WTC11 (cell line): ENCODE measurements at regions not wholly inside any gene's neighbourhood (a gene's known extent, or its start where the extent isn't known, plus 50 kb on each side); places are given as distances from the start of the nearest gene placed in this dataset.

Source experiments
- ATAC-seq: fragments of 200-7000 bp; cut with Tn5 transposase; 2 replicates; pipeline ENCODE4 v1.10.0; 2021; ENCODE audit warnings: mild to moderate bottlenecking, moderate library complexity
- CTCF ChIA-PET: fragments of 300-600 bp; sonication (Branson Sonifier 250); formaldehyde crosslinking; loops from one replicate; lab custom pipeline; 2021; ENCODE audit warnings: antibody characterized with exemption; lab: Charles Lee
- POLR2A ChIA-PET: fragments of 350-600 bp; sonication (Branson Sonifier 250); formaldehyde crosslinking; loops from one replicate; lab custom pipeline; 2021; ENCODE audit warnings: antibody characterized with exemption; lab: Charles Lee
- DNase-seq: peaks from one replicate; pipeline ENCODE4 v3.0.0; 2021; ENCODE audit warnings: low spot score
- H3K27ac Mint-ChIP-seq: 2 replicates; pipeline ENCODE4 v1.8.0; 2021; ENCODE audit warnings: mixed read lengths
- H3K27me3 Mint-ChIP-seq: 2 replicates; pipeline ENCODE4 v1.8.0; 2021; ENCODE audit warnings: low read depth, mild to moderate bottlenecking, moderate library complexity, mixed read lengths
- H3K36me3 Mint-ChIP-seq: 2 replicates; pipeline ENCODE4 v1.8.0; 2021; ENCODE audit warnings: mixed read lengths
- H3K4me1 Mint-ChIP-seq: 2 replicates; pipeline ENCODE4 v1.8.0; 2022; ENCODE audit warnings: mixed read lengths
- H3K4me3 Mint-ChIP-seq: 2 replicates; pipeline ENCODE4 v1.8.0; 2021; ENCODE audit warnings: mild to moderate bottlenecking, moderate library complexity, mixed read lengths
- H3K9me3 Mint-ChIP-seq: 2 replicates; pipeline ENCODE4 v1.8.0; 2021; ENCODE audit warnings: mixed read lengths
- AR ChIP-seq: fragments of 250-450 bp; sonication (Bioruptor Pico); IDR thresholded peaks from 2 replicates; pipeline ENCODE4 v1.9.0; 2021; ENCODE audit warnings: mild to moderate bottlenecking
- ELF4 ChIP-seq: sonication (generic); formaldehyde crosslinking; IDR thresholded peaks from 2 replicates; pipeline ENCODE4 v1.8.1; 2022; ENCODE audit warnings: low read depth, mild to moderate bottlenecking, moderate library complexity, missing genetic modification reagents
- MYBL2 ChIP-seq: sonication (generic); formaldehyde crosslinking; IDR thresholded peaks from 2 replicates; pipeline ENCODE4 v1.8.1; 2023; ENCODE audit warnings: mild to moderate bottlenecking, moderate library complexity, missing genetic modification reagents
- RORB ChIP-seq: fragments of 250-450 bp; sonication (Bioruptor Pico); IDR thresholded peaks from 2 replicates; pipeline ENCODE4 v1.9.0; 2021; ENCODE audit warnings: mild to moderate bottlenecking
- SOX15 ChIP-seq: fragments of 250-450 bp; sonication (Bioruptor Pico); IDR thresholded peaks from 2 replicates; pipeline ENCODE4 v1.9.0; 2021; ENCODE audit warnings: mild to moderate bottlenecking
- TCF7 ChIP-seq: sonication (generic); formaldehyde crosslinking; IDR thresholded peaks from 2 replicates; pipeline ENCODE4 v1.8.0; 2022; ENCODE audit warnings: mild to moderate bottlenecking, low read depth, missing genetic modification reagents, moderate library complexity
- TEAD1 ChIP-seq: sonication (generic); formaldehyde crosslinking; IDR thresholded peaks from 2 replicates; pipeline ENCODE4 v1.8.0; 2022; ENCODE audit warnings: mild to moderate bottlenecking, missing genetic modification reagents
- ZNF219 ChIP-seq: sonication (generic); formaldehyde crosslinking; IDR thresholded peaks from 2 replicates; pipeline ENCODE4 v1.8.0; 2023; ENCODE audit warnings: missing genetic modification reagents, mild to moderate bottlenecking, borderline replicate concordance
- ZNF232 ChIP-seq: sonication (generic); formaldehyde crosslinking; IDR thresholded peaks from 2 replicates; pipeline ENCODE4 v1.8.0; 2022; ENCODE audit warnings: mild to moderate bottlenecking, missing genetic modification reagents
- ZNF281 ChIP-seq: sonication (generic); formaldehyde crosslinking; IDR thresholded peaks from 2 replicates; pipeline ENCODE4 v1.8.0; 2023; ENCODE audit warnings: mild to moderate bottlenecking, missing genetic modification reagents
- ZNF423 ChIP-seq: fragments of 250-450 bp; sonication (Bioruptor Pico); IDR thresholded peaks from 2 replicates; pipeline ENCODE4 v2.1.2; 2022; ENCODE audit warnings: mild to moderate bottlenecking, moderate library complexity
- TF ChIP-seq, protein P1 (sequence below): fragments of 250-450 bp; sonication (Bioruptor Pico); IDR thresholded peaks from 2 replicates; pipeline ENCODE4 v2.1.2; 2022; ENCODE audit warnings: mild to moderate bottlenecking, moderate library complexity
- TF ChIP-seq, protein P2 (sequence below): sonication (generic); formaldehyde crosslinking; conservative IDR thresholded peaks from 2 replicates; pipeline ENCODE4 v1.8.1; 2023; ENCODE audit warnings: mild to moderate bottlenecking, low read depth, missing genetic modification reagents, moderate library complexity
- TF ChIP-seq, protein P3 (sequence below): fragments of 250-450 bp; sonication (Bioruptor Pico); IDR thresholded peaks from 2 replicates; pipeline ENCODE4 v1.9.0; 2021; ENCODE audit warnings: mild to moderate bottlenecking, borderline replicate concordance
- TF ChIP-seq, protein P4 (sequence below): sonication (generic); formaldehyde crosslinking; IDR thresholded peaks from 2 replicates; pipeline ENCODE4 v1.8.1; 2023; ENCODE audit warnings: mild to moderate bottlenecking, moderate library complexity, missing genetic modification reagents

- ATAC-seq (no peak), DNase-seq (no peak)
- POLR2A ChIA-PET: no interaction called here
These were observed 1768.5 kb downstream of the PCDH7 start for GRCh38 chr4:32488690-32489089.

GRCh38 chr4:32499171-32499570 is 1779.0 kb downstream of the PCDH7 start:
- Mint-ChIP-seq H3K27me3 (no peaks in the 10 kb centered on the region), H3K4me3 (no peak overlapping the region), H3K27ac (no peak overlapping the region), H3K9me3 (peaks cover 9% of the 10 kb centered on the region; the same call in 1 of the 2 replicates), H3K4me1 (no peaks in the 10 kb centered on the region), H3K36me3 (no peaks in the 10 kb centered on the region)
- ChIA-PET CTCF (interaction anchor here (0.6 kb wide), 1 partner anchor 61 kb away, joined by 3 read pairs; no protein-coding TSS in a partner anchor), POLR2A (no interaction called here)
- DNase-seq: no peak
- TF ChIP-seq ZNF423 (no peak), ZNF219 (CRISPR knock-in tag) (no peak), AR (CRISPR knock-in tag) (no peak), ZNF232 (no peak)
- TF ChIP-seq, protein P1, sequence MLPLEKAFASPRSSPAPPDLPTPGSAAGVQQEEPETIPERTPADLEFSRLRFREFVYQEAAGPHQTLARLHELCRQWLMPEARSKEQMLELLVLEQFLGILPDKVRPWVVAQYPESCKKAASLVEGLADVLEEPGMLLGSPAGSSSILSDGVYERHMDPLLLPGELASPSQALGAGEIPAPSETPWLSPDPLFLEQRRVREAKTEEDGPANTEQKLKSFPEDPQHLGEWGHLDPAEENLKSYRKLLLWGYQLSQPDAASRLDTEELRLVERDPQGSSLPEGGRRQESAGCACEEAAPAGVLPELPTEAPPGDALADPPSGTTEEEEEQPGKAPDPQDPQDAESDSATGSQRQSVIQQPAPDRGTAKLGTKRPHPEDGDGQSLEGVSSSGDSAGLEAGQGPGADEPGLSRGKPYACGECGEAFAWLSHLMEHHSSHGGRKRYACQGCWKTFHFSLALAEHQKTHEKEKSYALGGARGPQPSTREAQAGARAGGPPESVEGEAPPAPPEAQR: no peak
- no peak for ATAC-seq

More at GRCh38 chr4:32488690-32489089, 1768.5 kb downstream of the PCDH7 start:
- no peak overlapping the region for H3K4me3 Mint-ChIP-seq
- H3K36me3 Mint-ChIP-seq: no peaks in the 10 kb centered on the region
- H3K27ac Mint-ChIP-seq: no peak overlapping the region
- H3K27me3 Mint-ChIP-seq: no peaks in the 10 kb centered on the region
- TF ChIP-seq, protein P2, sequence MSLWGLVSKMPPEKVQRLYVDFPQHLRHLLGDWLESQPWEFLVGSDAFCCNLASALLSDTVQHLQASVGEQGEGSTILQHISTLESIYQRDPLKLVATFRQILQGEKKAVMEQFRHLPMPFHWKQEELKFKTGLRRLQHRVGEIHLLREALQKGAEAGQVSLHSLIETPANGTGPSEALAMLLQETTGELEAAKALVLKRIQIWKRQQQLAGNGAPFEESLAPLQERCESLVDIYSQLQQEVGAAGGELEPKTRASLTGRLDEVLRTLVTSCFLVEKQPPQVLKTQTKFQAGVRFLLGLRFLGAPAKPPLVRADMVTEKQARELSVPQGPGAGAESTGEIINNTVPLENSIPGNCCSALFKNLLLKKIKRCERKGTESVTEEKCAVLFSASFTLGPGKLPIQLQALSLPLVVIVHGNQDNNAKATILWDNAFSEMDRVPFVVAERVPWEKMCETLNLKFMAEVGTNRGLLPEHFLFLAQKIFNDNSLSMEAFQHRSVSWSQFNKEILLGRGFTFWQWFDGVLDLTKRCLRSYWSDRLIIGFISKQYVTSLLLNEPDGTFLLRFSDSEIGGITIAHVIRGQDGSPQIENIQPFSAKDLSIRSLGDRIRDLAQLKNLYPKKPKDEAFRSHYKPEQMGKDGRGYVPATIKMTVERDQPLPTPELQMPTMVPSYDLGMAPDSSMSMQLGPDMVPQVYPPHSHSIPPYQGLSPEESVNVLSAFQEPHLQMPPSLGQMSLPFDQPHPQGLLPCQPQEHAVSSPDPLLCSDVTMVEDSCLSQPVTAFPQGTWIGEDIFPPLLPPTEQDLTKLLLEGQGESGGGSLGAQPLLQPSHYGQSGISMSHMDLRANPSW (CRISPR knock-in tag): no peak
- TF ChIP-seq, protein P3, sequence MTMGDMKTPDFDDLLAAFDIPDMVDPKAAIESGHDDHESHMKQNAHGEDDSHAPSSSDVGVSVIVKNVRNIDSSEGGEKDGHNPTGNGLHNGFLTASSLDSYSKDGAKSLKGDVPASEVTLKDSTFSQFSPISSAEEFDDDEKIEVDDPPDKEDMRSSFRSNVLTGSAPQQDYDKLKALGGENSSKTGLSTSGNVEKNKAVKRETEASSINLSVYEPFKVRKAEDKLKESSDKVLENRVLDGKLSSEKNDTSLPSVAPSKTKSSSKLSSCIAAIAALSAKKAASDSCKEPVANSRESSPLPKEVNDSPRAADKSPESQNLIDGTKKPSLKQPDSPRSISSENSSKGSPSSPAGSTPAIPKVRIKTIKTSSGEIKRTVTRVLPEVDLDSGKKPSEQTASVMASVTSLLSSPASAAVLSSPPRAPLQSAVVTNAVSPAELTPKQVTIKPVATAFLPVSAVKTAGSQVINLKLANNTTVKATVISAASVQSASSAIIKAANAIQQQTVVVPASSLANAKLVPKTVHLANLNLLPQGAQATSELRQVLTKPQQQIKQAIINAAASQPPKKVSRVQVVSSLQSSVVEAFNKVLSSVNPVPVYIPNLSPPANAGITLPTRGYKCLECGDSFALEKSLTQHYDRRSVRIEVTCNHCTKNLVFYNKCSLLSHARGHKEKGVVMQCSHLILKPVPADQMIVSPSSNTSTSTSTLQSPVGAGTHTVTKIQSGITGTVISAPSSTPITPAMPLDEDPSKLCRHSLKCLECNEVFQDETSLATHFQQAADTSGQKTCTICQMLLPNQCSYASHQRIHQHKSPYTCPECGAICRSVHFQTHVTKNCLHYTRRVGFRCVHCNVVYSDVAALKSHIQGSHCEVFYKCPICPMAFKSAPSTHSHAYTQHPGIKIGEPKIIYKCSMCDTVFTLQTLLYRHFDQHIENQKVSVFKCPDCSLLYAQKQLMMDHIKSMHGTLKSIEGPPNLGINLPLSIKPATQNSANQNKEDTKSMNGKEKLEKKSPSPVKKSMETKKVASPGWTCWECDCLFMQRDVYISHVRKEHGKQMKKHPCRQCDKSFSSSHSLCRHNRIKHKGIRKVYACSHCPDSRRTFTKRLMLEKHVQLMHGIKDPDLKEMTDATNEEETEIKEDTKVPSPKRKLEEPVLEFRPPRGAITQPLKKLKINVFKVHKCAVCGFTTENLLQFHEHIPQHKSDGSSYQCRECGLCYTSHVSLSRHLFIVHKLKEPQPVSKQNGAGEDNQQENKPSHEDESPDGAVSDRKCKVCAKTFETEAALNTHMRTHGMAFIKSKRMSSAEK (CRISPR knock-in tag): no peak
- TF ChIP-seq TCF7 (CRISPR knock-in tag) (no peak), RORB (CRISPR knock-in tag) (no peak), TEAD1 (CRISPR knock-in tag) (no peak)
- no peaks in the 10 kb centered on the region for H3K9me3 Mint-ChIP-seq
- CTCF ChIA-PET: no interaction called here
- no peaks in the 10 kb centered on the region for H3K4me1 Mint-ChIP-seq

- H3K9me3 Mint-ChIP-seq: peaks cover 17% of the 10 kb centered on the region; the same call in 1 of the 2 replicates
- H3K4me3 Mint-ChIP-seq: no peak overlapping the region
- DNase-seq (no peak), ATAC-seq (no peak)
- TF ChIP-seq ELF4 (CRISPR knock-in tag) (no peak), MYBL2 (no peak), ZNF281 (no peak), SOX15 (no peak), ZNF232 (no peak)
- TF ChIP-seq, protein P4, sequence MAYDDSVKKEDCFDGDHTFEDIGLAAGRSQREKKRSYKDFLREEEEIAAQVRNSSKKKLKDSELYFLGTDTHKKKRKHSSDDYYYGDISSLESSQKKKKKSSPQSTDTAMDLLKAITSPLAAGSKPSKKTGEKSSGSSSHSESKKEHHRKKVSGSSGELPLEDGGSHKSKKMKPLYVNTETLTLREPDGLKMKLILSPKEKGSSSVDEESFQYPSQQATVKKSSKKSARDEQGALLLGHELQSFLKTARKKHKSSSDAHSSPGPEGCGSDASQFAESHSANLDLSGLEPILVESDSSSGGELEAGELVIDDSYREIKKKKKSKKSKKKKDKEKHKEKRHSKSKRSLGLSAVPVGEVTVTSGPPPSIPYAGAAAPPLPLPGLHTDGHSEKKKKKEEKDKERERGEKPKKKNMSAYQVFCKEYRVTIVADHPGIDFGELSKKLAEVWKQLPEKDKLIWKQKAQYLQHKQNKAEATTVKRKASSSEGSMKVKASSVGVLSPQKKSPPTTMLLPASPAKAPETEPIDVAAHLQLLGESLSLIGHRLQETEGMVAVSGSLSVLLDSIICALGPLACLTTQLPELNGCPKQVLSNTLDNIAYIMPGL (CRISPR knock-in tag): no peak
- no peaks in the 10 kb centered on the region for H3K27me3 Mint-ChIP-seq
- CTCF ChIA-PET: no interaction called here
- POLR2A ChIA-PET: no interaction called here
- H3K27ac Mint-ChIP-seq: no peak overlapping the region
- no peaks in the 10 kb centered on the region for H3K36me3 Mint-ChIP-seq
- H3K4me1 Mint-ChIP-seq: peaks cover 14% of the 10 kb centered on the region
These were observed 1783.1 kb downstream of the PCDH7 start for GRCh38 chr4:32503241-32503640.
